Retinal pigment epithelial cell (primary cell): ENCODE measurements at regions not wholly inside any gene's neighbourhood (a gene's known extent, or its start where the extent isn't known, plus 50 kb on each side); places are given as distances from the start of the nearest gene placed in this dataset.

ENCODE experiments used
- DNase-seq: peaks from one replicate; pipeline ENCODE4 v3.0.0-alpha.2; 2010; ENCODE audit warnings: low read depth
- H3K4me3 ChIP-seq: 2 replicates; pipeline ENCODE4 v1.5.1; 2011; ENCODE audit warnings: mild to moderate bottlenecking, low read length, control low read depth, moderate library complexity
- TF ChIP-seq, protein P1 (sequence below): conservative IDR thresholded peaks from 2 replicates; pipeline ENCODE4 v1.5.1; 2011; ENCODE audit warnings: low read depth, low read length, control low read depth, inconsistent platforms

DNA sequence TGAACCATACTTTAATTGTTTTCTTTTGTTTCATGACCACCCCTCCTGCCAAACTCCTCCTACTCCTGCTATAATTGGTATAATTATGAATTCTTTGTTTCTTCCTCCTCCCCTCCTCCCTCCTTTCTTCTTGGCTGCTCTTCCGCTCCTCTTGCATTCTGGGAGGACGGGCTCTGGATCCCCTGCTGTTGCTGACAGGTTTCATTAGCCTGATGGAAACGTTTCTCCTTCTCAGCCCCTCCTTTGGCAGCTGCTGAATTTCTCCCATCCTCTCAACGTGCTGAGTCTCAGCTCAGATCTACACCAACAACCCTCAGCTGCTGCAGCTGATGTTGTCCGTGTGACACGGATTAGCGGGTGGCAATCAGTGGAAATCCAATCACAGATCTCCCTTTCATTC lies 97.1 kb upstream of the UBAC2 start:
- TF ChIP-seq, protein P1, sequence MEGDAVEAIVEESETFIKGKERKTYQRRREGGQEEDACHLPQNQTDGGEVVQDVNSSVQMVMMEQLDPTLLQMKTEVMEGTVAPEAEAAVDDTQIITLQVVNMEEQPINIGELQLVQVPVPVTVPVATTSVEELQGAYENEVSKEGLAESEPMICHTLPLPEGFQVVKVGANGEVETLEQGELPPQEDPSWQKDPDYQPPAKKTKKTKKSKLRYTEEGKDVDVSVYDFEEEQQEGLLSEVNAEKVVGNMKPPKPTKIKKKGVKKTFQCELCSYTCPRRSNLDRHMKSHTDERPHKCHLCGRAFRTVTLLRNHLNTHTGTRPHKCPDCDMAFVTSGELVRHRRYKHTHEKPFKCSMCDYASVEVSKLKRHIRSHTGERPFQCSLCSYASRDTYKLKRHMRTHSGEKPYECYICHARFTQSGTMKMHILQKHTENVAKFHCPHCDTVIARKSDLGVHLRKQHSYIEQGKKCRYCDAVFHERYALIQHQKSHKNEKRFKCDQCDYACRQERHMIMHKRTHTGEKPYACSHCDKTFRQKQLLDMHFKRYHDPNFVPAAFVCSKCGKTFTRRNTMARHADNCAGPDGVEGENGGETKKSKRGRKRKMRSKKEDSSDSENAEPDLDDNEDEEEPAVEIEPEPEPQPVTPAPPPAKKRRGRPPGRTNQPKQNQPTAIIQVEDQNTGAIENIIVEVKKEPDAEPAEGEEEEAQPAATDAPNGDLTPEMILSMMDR: no peak
- peak; percentile 45 for DNase-seq
- H3K4me3 ChIP-seq: peak overlapping the region; percentile 16

DNA sequence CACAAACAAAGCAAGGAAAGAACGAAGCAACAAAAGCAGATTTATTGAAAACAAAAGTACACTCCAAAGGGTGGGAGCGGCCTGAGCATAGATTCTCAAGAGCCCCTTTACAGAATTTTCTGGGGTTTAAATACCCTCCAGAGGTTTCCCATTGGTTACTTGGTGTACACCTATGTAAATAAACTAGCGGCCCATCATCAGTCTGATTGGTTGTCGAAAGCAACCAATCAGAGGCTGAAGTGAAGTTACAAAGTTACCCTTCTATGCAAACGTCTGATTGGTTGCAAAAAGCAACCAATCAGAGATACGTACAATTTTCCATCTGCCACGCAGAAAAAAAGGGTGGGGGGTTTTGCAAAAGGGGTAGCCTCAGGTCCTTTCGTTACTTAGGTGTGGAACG lies 96.3 kb upstream of the UBAC2 start:
- TF ChIP-seq, protein P1: no peak
- H3K4me3 ChIP-seq: no peak overlapping the region
- no peak for DNase-seq

DNA sequence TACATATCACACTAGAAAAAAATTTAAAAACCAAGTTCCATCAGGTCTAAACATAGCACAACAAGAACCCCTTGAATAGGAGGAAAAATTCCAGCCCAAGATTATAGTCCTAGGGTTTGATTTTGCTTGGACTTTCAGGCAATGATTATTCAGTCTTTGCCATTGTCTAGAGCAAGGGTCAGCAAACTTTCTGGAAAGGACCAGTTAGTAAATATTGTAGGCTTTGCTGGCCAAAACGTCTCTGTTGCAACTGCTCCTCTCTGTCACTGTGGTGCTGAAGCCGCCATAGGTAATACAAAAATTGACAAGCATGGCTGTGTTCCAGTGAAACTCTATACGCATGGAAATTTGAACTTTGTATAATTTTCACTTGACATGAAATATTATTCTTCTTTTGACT lies 95.5 kb upstream of the UBAC2 start:
- TF ChIP-seq, protein P1: no peak
- no peak for DNase-seq
- no peak overlapping the region for H3K4me3 ChIP-seq

DNA sequence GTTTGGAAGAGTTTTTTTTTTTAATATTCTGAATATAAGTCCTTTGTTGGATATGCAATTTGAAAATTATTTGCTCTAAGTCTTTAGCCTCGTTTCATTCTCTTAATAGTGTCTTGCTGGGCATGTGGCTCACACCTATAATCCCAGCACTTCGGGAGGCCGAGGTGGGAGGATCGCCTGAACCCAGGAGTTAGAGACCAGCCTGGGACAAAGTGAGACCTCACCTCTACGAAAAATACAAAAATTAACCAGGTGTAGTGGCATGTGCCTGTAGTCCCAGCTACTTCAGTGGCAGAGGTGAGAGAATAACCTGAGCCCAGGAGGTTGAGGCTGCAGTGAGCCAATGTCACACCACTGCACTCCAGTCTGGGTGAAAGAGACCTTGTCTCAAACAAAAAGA lies 87.3 kb upstream of the UBAC2 start:
- H3K4me3 ChIP-seq: no peak overlapping the region
- TF ChIP-seq, protein P1: no peak
- no peak for DNase-seq

DNA sequence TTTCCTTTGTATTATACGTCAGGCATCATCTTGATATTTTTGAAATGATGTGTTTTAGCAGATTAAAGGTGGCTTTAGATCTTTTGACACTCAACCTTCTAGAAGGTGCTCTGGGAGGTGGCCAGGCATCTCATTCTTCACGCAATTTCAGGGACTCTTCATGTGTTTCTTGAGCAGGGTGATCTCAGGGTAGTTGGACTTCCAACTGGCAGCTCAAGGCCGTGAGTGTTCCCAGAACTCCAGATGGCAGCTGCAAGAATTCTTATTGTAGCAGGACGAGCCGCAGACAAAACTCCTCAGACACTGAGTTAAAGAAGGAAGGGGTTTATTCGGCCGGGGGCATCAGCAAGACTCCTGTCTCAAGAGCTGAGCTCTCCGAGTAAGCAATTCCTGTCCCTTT lies 82.5 kb upstream of the UBAC2 start:
- H3K4me3 ChIP-seq: no peak overlapping the region
- no peak for DNase-seq
- TF ChIP-seq, protein P1: no peak

DNA sequence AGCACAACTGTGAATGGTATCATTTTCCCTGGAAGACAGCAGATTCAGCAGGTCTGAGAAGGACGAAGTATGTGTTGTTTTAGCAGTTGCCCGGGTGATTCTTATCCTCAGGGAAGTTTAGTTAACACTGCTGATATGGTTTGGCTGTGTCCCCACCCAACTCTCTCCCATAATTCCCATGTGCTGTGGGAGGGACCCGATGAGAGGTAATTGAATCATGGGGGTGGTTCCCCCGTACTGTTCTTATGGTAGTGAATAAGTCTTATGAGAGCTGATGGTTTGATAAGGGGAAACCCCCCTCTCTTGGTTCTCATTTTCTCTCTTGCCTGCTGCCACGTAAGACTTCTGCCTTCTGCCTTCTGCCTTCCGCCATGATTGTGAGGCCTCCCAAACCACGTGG lies 81.0 kb upstream of the UBAC2 start:
- no peak for DNase-seq
- TF ChIP-seq, protein P1: no peak
- no peak overlapping the region for H3K4me3 ChIP-seq

DNA sequence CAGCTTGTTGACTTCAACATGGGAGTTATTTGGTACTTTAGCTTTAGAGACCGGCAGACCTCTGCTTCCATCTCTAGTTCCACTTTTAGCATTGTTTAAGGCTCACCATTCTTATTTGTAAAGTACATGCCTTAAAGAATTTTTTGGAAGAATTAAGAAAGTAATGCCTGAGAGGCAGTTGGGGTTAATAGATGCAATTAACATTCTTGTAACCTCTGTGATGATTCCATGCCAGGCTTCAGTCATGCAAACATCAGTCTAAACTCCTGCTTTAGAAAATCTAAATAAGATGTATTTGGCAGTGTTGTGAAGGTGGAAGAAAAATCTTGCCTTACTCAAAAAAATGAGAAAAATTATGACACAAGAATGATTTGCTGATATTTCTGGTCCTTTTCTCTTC lies 79.9 kb upstream of the UBAC2 start:
- TF ChIP-seq, protein P1: no peak
- DNase-seq: no peak
- no peak overlapping the region for H3K4me3 ChIP-seq
